ENCODE measurements at regions not wholly inside any gene's neighbourhood (a gene's known extent, or its start where the extent isn't known, plus 50 kb on each side); places are given as distances from the start of the nearest gene placed in this dataset.

- TF ChIP-seq, protein P1, sequence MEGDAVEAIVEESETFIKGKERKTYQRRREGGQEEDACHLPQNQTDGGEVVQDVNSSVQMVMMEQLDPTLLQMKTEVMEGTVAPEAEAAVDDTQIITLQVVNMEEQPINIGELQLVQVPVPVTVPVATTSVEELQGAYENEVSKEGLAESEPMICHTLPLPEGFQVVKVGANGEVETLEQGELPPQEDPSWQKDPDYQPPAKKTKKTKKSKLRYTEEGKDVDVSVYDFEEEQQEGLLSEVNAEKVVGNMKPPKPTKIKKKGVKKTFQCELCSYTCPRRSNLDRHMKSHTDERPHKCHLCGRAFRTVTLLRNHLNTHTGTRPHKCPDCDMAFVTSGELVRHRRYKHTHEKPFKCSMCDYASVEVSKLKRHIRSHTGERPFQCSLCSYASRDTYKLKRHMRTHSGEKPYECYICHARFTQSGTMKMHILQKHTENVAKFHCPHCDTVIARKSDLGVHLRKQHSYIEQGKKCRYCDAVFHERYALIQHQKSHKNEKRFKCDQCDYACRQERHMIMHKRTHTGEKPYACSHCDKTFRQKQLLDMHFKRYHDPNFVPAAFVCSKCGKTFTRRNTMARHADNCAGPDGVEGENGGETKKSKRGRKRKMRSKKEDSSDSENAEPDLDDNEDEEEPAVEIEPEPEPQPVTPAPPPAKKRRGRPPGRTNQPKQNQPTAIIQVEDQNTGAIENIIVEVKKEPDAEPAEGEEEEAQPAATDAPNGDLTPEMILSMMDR (IDR thresholded peaks at IDR 0.05), result no peak
- TF ChIP-seq POLR2A (IDR thresholded peaks at IDR 0.05), result no peak
Measured at GRCh38 chr10:28054228-28054860, 55.5 kb upstream of the ODAD2 start.
